Body of pancreas (tissue), 4 donors: ENCODE measurements at regions not wholly inside any gene's neighbourhood (a gene's known extent, or its start where the extent isn't known, plus 50 kb on each side); places are given as distances from the start of the nearest gene placed in this dataset.

ENCODE experiments used
- CTCF ChIP-seq, 7 experiments: fragments of 450-650 bp in 4 of 7; fragments of 200-600 bp in 3 of 7; sonication (generic) in 3 of 7; IDR thresholded peaks; one replicate each; pipeline ENCODE4 v1.5.1; 2016 to 2019; ENCODE audit warnings: antibody characterized with exemption in 7 of 7
- POLR2A ChIP-seq, 3 donors: fragments of 450-650 bp; IDR thresholded peaks; one replicate each; pipeline ENCODE4 v1.6.1; 2016; ENCODE audit warnings: antibody characterized with exemption in 3 of 3, mild to moderate bottlenecking in 2 of 3

- TF ChIP-seq CTCF (IDR thresholded peaks at IDR 0.05), result no peak
- TF ChIP-seq POLR2A (IDR thresholded peaks at IDR 0.05), result no peak
These were observed 73.0 kb upstream of the FRMPD4 start for GRCh38 chrX:12065251-12065650.
